ENCODE measurements at regions not wholly inside any gene's neighbourhood (a gene's known extent, or its start where the extent isn't known, plus 50 kb on each side); places are given as distances from the start of the nearest gene placed in this dataset.

DNA sequence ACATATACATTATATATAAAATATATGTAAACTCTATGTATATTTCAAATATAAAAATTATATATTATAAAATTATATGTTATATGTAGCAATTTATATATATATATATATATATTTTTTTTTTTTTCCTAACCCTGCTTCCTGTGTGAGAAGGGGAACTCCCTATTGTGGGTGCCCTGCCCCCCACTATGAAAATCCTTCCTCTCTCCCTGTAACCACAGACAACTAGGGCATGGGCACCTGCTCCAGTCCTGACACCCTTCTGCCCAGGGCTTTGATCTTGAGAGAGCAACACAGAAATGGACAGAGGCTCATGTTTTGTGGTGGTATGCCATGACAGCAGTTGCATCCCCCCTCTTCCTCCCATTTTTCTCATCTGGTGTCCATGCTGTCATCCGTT, 148.7 kb upstream of the IL12B start:
- TF ChIP-seq EZH2 (optimal IDR thresholded peaks at IDR 0.05; ENCODE audit: low read depth, low read length) = no peak
- TF ChIP-seq, protein P1, sequence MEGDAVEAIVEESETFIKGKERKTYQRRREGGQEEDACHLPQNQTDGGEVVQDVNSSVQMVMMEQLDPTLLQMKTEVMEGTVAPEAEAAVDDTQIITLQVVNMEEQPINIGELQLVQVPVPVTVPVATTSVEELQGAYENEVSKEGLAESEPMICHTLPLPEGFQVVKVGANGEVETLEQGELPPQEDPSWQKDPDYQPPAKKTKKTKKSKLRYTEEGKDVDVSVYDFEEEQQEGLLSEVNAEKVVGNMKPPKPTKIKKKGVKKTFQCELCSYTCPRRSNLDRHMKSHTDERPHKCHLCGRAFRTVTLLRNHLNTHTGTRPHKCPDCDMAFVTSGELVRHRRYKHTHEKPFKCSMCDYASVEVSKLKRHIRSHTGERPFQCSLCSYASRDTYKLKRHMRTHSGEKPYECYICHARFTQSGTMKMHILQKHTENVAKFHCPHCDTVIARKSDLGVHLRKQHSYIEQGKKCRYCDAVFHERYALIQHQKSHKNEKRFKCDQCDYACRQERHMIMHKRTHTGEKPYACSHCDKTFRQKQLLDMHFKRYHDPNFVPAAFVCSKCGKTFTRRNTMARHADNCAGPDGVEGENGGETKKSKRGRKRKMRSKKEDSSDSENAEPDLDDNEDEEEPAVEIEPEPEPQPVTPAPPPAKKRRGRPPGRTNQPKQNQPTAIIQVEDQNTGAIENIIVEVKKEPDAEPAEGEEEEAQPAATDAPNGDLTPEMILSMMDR (IDR thresholded peaks at IDR 0.05; ENCODE audit: low read length) = no peak
- no peak for TF ChIP-seq EZH2phosphoT487 (IDR thresholded peaks at IDR 0.05; ENCODE audit: low read length)
